Stomach (tissue), 8 donors: ENCODE measurements at regions not wholly inside any gene's neighbourhood (a gene's known extent, or its start where the extent isn't known, plus 50 kb on each side); places are given as distances from the start of the nearest gene placed in this dataset.

Experiments used
- DNase-seq, 2 donors: peaks; one replicate each; pipeline versions ENCODE4 v3.0.0 to v3.0.0-alpha.2; 2013 to 2019
- H3K27ac ChIP-seq, 5 donors: fragments of 200-600 bp in 4 of 5; sonication (generic) in 4 of 5; one replicate each; pipeline ENCODE4 v1.5.1; 2013 to 2019; ENCODE audit warnings: mild to moderate bottlenecking in 1 of 5, moderate library complexity in 1 of 5
- H3K27me3 ChIP-seq, 3 donors: fragments of 200-600 bp; sonication (generic); one replicate each; pipeline ENCODE4 v1.5.1; 2017 to 2019; ENCODE audit warnings: mixed run types in 1 of 3
- H3K36me3 ChIP-seq, 4 donors: fragments of 200-600 bp; sonication (generic); 1 replicate in 3 of 4; 2 replicates in 1 of 4; pipeline ENCODE4 v1.5.1; 2016 to 2019
- H3K4me1 ChIP-seq, 4 donors: fragments of 200-600 bp; sonication (generic); one replicate each; pipeline ENCODE4 v1.5.1; 2016 to 2019
- H3K4me3 ChIP-seq, 4 donors: fragments of 200-600 bp; sonication (generic) in 3 of 4; one replicate each; pipeline ENCODE4 v1.5.1; 2016 to 2019; ENCODE audit warnings: mild to moderate bottlenecking in 1 of 4
- H3K9me3 ChIP-seq, 4 donors: fragments of 200-600 bp; sonication (generic); one replicate each; pipeline ENCODE4 v1.5.1; 2016 to 2019
- CTCF ChIP-seq, 7 experiments: fragments of 450-650 bp in 4 of 7; fragments of 200-600 bp in 3 of 7; sonication (generic) in 3 of 7; IDR thresholded peaks; one replicate each; pipeline ENCODE4 v1.5.1; 2016 to 2019; ENCODE audit warnings: antibody characterized with exemption in 7 of 7, control low read depth in 2 of 7, mild to moderate bottlenecking in 1 of 7
- EP300 ChIP-seq: sonication (generic); formaldehyde crosslinking; IDR thresholded peaks from one replicate; pipeline ENCODE4 v1.6.1; 2017; ENCODE audit warnings: antibody characterized with exemption
- POLR2A ChIP-seq, 4 donors: fragments of 450-650 bp; IDR thresholded peaks; one replicate each; pipeline ENCODE4 v1.6.1; 2016; ENCODE audit warnings: antibody characterized with exemption in 4 of 4, control low read depth in 2 of 4, mild to moderate bottlenecking in 1 of 4, moderate library complexity in 1 of 4
- POLR2AphosphoS5 ChIP-seq, 3 donors: sonication (generic); formaldehyde crosslinking; IDR thresholded peaks; one replicate each; pipeline ENCODE4 v1.6.1; 2016; ENCODE audit warnings: antibody characterized with exemption in 3 of 3
- WGBS, 5 donors: extraction: QIAGEN DNeasy Blood & Tissue Kit in 3 of 5; methylation state at CpG; one replicate each; pipeline versions ENCODE4 v1.1.5 to v1.1.7; 2013 to 2018; 5-methylcytosine and 5-hydroxymethylcytosine counted together
- intact Hi-C: fragments of 100-400 bp; cut with DNase I; formaldehyde crosslinking; loops from one replicate; pipeline ENCODE4 v1.15.1; 2023; ENCODE audit warnings: low total_unique reads
- donor health status: healthy with polysubstance abuse.
- donor health status: Bipolar disorder and iron deficiency.
- donor health status: healthy.

DNA sequence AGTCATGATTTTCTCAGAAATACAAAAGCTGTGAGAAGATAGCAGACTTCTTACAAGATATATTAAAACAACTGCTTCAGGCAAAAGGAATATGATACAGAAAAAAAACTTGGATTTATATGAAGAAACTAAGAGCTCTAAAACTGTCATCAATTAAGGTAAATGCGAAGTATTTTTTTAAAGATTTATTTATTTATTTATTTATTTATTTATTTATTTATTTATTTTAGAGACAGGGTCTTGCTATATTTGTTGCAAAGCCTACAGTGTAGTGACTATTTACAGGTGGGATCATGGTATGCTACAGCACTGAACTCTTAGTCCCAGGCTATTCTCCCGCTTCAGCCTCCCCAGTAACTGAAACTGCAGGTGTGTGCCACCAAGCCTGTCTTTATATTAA is 274.3 kb upstream of the BCHE start:
- no peak for TF ChIP-seq POLR2AphosphoS5 (IDR thresholded peaks at IDR 0.05)
- no peak for TF ChIP-seq POLR2A (IDR thresholded peaks at IDR 0.05)
- Histone ChIP-seq H3K27ac (no peak overlapping the region), H3K36me3 (no peaks in the 10 kb centered on the region), H3K9me3 (no peaks in the 10 kb centered on the region), H3K4me1 (no peaks in the 10 kb centered on the region), H3K27me3 (no peaks in the 10 kb centered on the region), H3K4me3 (no peak overlapping the region)
- WGBS, 5 donors = 85 to 93% (median 90%) methylated on average over 2 of the region's 2 CpGs
- no peak for DNase-seq
- intact Hi-C loops = no loop called here

DNA sequence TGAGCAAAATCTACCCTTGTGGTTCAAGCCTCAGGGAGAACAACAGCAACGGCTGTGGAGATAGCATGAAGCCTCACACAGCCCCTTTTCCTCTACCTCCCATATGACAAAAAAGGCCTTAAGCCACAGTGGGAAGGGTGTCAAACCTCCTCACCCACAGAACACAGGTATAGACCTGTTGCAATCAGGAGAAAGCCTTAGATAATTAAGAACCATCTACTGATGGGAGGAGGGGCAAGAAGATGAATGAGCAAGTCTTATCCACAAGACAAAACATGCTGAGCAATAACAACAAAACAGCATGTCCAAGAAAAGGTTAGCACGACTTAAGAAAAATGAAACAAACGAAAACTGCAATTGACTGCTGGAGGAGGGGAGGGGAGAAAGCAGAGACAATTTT is 272.9 kb upstream of the BCHE start:
- Histone ChIP-seq H3K36me3 (no peaks in the 10 kb centered on the region), H3K4me1 (no peaks in the 10 kb centered on the region), H3K4me3 (no peak overlapping the region), H3K27ac (no peak overlapping the region), H3K27me3 (no peaks in the 10 kb centered on the region), H3K9me3 (no peaks in the 10 kb centered on the region)
- intact Hi-C loops = no loop called here
- 53 to 75% (median 65%) methylated on average over 3 of the region's 3 CpGs for WGBS, 5 donors
- TF ChIP-seq EP300 (no peak), POLR2AphosphoS5 (IDR thresholded peaks at IDR 0.05) (no peak), POLR2A (IDR thresholded peaks at IDR 0.05) (no peak), CTCF (IDR thresholded peaks at IDR 0.05) (no peak)
- DNase-seq = no peak

GRCh38 chr3:166104938-166105337 is 267.7 kb upstream of the BCHE start:
- no peak overlapping the region for H3K27ac ChIP-seq
- intact Hi-C loops = no loop called here
- no peak overlapping the region for H3K4me3 ChIP-seq
- H3K4me1 ChIP-seq = no peaks in the 10 kb centered on the region
- no peaks in the 10 kb centered on the region for H3K27me3 ChIP-seq
- H3K36me3 ChIP-seq = no peaks in the 10 kb centered on the region
- no peak for DNase-seq
- TF ChIP-seq CTCF (IDR thresholded peaks at IDR 0.05) (no peak), POLR2AphosphoS5 (IDR thresholded peaks at IDR 0.05) (no peak), EP300 (no peak), POLR2A (IDR thresholded peaks at IDR 0.05) (no peak)
- no peaks in the 10 kb centered on the region for H3K9me3 ChIP-seq

DNA sequence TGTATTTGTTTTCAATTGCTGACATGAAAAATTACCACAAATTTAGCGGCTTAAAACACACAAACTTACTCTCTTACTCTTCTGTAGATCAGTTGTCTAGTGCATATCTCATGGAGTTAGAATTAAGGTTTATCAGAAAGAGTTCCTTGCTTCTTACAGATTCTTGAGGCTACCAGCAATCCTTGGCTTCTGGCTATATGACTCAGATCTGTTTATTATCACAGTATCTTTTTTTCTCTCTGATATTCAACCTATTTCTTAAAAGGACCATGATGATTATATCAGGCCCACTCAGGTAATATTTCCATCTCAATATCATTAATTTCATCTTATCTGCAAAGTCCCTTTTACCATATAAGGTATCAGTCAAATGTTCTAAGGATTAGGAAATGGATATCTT is 263.5 kb upstream of the BCHE start:
- no peak for DNase-seq
- H3K4me3 ChIP-seq = no peak overlapping the region
- no peaks in the 10 kb centered on the region for H3K4me1 ChIP-seq
- WGBS, 5 donors = 83 to 98% (median 91%) methylated on average over 1 of the region's 1 CpG
- intact Hi-C loops = no loop called here
- H3K9me3 ChIP-seq = no peaks in the 10 kb centered on the region
- no peak overlapping the region for H3K27ac ChIP-seq
- H3K36me3 ChIP-seq = no peaks in the 10 kb centered on the region
- no peaks in the 10 kb centered on the region for H3K27me3 ChIP-seq
- TF ChIP-seq POLR2A (IDR thresholded peaks at IDR 0.05) (no peak), EP300 (no peak)

GRCh38 chr3:166089575-166089974 is 252.4 kb upstream of the BCHE start:
- Histone ChIP-seq H3K36me3 (no peaks in the 10 kb centered on the region), H3K9me3 (peaks cover 0 to 8% (median 0%) of the 10 kb centered on the region in 4 donors), H3K27ac (no peak overlapping the region), H3K27me3 (no peaks in the 10 kb centered on the region), H3K4me1 (no peaks in the 10 kb centered on the region), H3K4me3 (no peak overlapping the region)
- WGBS, 5 donors = 55 to 76% (median 71%) methylated on average over 3 of the region's 3 CpGs
- DNase-seq = no peak
- intact Hi-C loops = no loop called here
- TF ChIP-seq EP300 (no peak), POLR2AphosphoS5 (IDR thresholded peaks at IDR 0.05) (no peak), POLR2A (IDR thresholded peaks at IDR 0.05) (no peak), CTCF (IDR thresholded peaks at IDR 0.05) (no peak)
